ENCODE measurements at regions not wholly inside any gene's neighbourhood (a gene's known extent, or its start where the extent isn't known, plus 50 kb on each side); places are given as distances from the start of the nearest gene placed in this dataset.

DNA sequence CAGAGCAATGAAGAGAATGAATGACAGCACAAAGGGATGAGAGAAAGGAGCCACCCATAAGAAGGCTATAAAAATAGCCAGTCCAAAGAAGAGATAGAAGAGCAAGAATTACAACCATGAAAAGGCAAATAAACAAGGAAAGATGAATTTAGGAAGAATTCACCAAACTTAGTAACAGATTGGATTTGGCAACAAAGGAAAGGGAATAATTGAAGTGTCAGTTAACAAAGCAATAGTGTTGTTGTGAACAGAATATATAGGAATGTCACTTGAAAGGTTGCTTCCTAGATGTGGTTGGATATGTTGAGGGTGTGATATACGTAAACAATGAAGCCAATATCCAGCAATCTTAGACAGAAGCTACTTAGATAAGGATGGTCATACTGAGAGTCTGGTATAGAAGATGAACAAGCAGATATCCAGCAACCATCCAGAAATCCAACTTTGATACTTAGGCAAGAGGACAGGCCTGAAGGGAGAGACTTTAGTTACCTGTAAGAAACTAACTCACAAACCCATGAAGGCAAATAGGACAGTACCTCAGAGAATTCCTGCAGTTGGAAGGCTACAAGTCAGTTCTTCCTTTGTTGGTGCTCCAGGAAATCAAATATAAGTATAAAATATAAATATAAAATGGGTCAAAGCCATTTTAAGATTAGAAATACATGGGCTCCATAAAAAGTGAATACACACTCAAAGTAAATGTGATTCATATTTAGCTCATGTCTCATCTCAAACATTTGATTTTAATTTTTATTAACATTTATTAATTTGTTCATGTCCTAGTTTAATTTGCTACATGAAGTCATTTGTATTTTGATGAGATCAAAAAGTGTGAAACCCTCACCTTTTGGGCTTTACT, 106.5 kb downstream of the HFE start:
- TF ChIP-seq POLR2A (IDR thresholded peaks at IDR 0.05) = no peak
- TF ChIP-seq, protein P1, sequence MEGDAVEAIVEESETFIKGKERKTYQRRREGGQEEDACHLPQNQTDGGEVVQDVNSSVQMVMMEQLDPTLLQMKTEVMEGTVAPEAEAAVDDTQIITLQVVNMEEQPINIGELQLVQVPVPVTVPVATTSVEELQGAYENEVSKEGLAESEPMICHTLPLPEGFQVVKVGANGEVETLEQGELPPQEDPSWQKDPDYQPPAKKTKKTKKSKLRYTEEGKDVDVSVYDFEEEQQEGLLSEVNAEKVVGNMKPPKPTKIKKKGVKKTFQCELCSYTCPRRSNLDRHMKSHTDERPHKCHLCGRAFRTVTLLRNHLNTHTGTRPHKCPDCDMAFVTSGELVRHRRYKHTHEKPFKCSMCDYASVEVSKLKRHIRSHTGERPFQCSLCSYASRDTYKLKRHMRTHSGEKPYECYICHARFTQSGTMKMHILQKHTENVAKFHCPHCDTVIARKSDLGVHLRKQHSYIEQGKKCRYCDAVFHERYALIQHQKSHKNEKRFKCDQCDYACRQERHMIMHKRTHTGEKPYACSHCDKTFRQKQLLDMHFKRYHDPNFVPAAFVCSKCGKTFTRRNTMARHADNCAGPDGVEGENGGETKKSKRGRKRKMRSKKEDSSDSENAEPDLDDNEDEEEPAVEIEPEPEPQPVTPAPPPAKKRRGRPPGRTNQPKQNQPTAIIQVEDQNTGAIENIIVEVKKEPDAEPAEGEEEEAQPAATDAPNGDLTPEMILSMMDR (IDR thresholded peaks at IDR 0.05) = no peak
